ENCODE measurements at regions not wholly inside any gene's neighbourhood (a gene's known extent, or its start where the extent isn't known, plus 50 kb on each side); places are given as distances from the start of the nearest gene placed in this dataset.

DNA sequence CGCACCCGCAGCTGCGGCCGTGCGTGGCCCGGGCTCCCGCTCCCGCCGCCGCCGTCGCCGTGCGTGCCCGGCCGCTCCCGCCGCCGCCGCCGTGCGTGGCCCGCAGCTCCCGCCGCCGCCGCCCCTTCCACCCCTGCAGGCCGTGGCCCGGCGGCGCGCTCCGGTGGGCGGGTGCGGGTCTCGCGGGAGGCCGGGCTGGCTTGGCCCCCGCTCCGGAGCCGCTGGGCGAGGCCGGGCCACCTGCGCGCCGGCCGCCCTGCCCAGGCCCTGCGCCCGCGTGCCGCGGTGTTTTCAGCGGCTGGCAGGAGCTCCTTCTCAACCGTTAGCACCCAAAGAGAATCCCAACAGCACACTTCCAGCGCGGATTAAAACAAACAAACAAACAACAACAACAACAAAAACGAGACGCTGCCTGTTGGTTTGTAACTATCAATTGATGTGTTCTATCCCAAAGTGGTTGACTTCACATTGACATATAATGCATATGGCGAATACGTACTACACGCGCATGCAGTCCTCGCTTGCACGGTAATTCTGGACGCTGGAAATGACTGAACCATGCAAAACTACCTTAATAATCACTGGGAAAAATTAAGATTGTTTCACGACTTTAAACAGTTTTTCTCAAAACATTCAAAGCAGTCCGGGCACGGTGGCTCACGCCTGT, 113.7 kb upstream of the GOLGA8J start:
- no peak for TF ChIP-seq EZH2phosphoT487 (IDR thresholded peaks at IDR 0.05; ENCODE audit: low read depth)
- TF ChIP-seq, protein P1, sequence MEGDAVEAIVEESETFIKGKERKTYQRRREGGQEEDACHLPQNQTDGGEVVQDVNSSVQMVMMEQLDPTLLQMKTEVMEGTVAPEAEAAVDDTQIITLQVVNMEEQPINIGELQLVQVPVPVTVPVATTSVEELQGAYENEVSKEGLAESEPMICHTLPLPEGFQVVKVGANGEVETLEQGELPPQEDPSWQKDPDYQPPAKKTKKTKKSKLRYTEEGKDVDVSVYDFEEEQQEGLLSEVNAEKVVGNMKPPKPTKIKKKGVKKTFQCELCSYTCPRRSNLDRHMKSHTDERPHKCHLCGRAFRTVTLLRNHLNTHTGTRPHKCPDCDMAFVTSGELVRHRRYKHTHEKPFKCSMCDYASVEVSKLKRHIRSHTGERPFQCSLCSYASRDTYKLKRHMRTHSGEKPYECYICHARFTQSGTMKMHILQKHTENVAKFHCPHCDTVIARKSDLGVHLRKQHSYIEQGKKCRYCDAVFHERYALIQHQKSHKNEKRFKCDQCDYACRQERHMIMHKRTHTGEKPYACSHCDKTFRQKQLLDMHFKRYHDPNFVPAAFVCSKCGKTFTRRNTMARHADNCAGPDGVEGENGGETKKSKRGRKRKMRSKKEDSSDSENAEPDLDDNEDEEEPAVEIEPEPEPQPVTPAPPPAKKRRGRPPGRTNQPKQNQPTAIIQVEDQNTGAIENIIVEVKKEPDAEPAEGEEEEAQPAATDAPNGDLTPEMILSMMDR (IDR thresholded peaks at IDR 0.05; ENCODE audit: low read depth, low read length): no peak

Data from OCI-LY3 (cell line).